H1 (cell line): ENCODE measurements at regions not wholly inside any gene's neighbourhood (a gene's known extent, or its start where the extent isn't known, plus 50 kb on each side); places are given as distances from the start of the nearest gene placed in this dataset.

Experiments used
- CTCF ChIA-PET: fragments of 300-600 bp; sonication (Branson Sonifier 250); formaldehyde crosslinking; loops from one replicate; lab custom pipeline; 2021; ENCODE audit not compliant: partially characterized antibody; lab: Charles Lee
- POLR2A ChIA-PET: fragments of 300-600 bp; sonication (Branson Sonifier 250); formaldehyde crosslinking; loops from one replicate; lab custom pipeline; 2021; ENCODE audit warnings: inconsistent platforms; ENCODE audit not compliant: partially characterized antibody; lab: Charles Lee
- DNase-seq, 2 experiments: peaks; one replicate each; pipeline versions ENCODE4 v3.0.0 to v3.0.0-alpha.2; 2010 to 2022; ENCODE audit warnings: low spot score in 2 of 2, low read depth in 1 of 2, mixed read lengths in 1 of 2
- FAIRE-seq: peaks from 2 replicates; lab custom pipeline; 2011; peaks lifted over from hg19 to GRCh38; lab: Jason Lieb, UNC
- H2AFZ ChIP-seq: 2 replicates; pipeline ENCODE4 v1.8.1; 2012; ENCODE audit warnings: low read length, inconsistent platforms
- H2AK5ac ChIP-seq: 2 replicates; pipeline ENCODE4 v1.6.1; 2013; ENCODE audit warnings: low read depth, low read length
- H2BK120ac ChIP-seq: replicated peaks from 2 replicates; pipeline ENCODE3; 2013; ENCODE audit warnings: low read depth, low read length, inconsistent platforms
- H2BK12ac ChIP-seq: 2 replicates; pipeline ENCODE4 v1.6.1; 2013; ENCODE audit warnings: low read depth, low read length
- H2BK15ac ChIP-seq: 2 replicates; pipeline ENCODE4 v1.6.1; 2013; ENCODE audit warnings: low read length
- H2BK20ac ChIP-seq: 2 replicates; pipeline ENCODE4 v1.6.1; 2013; ENCODE audit warnings: low read length
- H2BK5ac ChIP-seq: 2 replicates; pipeline ENCODE4 v1.6.1; 2013; ENCODE audit warnings: low read depth, low read length
- H3K14ac ChIP-seq: 2 replicates; pipeline ENCODE4 v1.6.1; 2013; ENCODE audit warnings: inconsistent platforms; ENCODE audit not compliant: insufficient read length
- H3K18ac ChIP-seq: 2 replicates; pipeline ENCODE4 v1.6.1; 2013; ENCODE audit warnings: low read length; ENCODE audit errors: extremely low read depth
- H3K23ac ChIP-seq: 2 replicates; pipeline ENCODE4 v1.6.1; 2013; ENCODE audit warnings: inconsistent platforms; ENCODE audit not compliant: insufficient read length
- H3K23me2 ChIP-seq: 2 replicates; pipeline ENCODE4 v1.6.1; 2013; ENCODE audit warnings: low read depth, low read length
- H3K27ac ChIP-seq: 2 replicates; pipeline ENCODE4 v1.6.1; 2011; ENCODE audit warnings: low read depth, low read length, inconsistent platforms
- H3K27me3 ChIP-seq, 4 experiments: replicated peaks in 1 of 4; 1 replicate in 1 of 4; 2 replicates in 3 of 4; pipeline versions ENCODE4 v1.6.1 to v1.8.1; 2011 to 2013; ENCODE audit warnings: low read length in 3 of 4, mild to moderate bottlenecking in 3 of 4, inconsistent platforms in 2 of 4, mixed read lengths in 2 of 4, moderate library complexity in 1 of 4; ENCODE audit not compliant: control insufficient read depth in 3 of 4, insufficient read depth in 3 of 4; ENCODE audit errors: extremely low read depth in 1 of 4
- H3K36me3 ChIP-seq, 4 experiments: 2 replicates each; pipeline versions ENCODE4 v1.6.1 to v1.8.1; 2011 to 2013; ENCODE audit warnings: mild to moderate bottlenecking in 4 of 4, low read length in 3 of 4, moderate library complexity in 2 of 4, control low read depth in 1 of 4, inconsistent platforms in 1 of 4; ENCODE audit not compliant: insufficient read depth in 4 of 4, control insufficient read depth in 2 of 4
- H3K4ac ChIP-seq: replicated peaks from 2 replicates; pipeline ENCODE3; 2013; ENCODE audit warnings: low read length, low read depth, mixed read lengths, inconsistent platforms; ENCODE audit not compliant: insufficient read length
- H3K4me1 ChIP-seq, 4 experiments: replicated peaks in 1 of 4; 1 replicate in 1 of 4; 2 replicates in 3 of 4; pipeline versions ENCODE4 v1.6.1 to v1.8.1; 2011 to 2013; ENCODE audit warnings: low read length in 3 of 4, inconsistent platforms in 2 of 4, mixed read lengths in 1 of 4; ENCODE audit not compliant: insufficient read depth in 4 of 4, control insufficient read depth in 3 of 4
- H3K4me2 ChIP-seq, 2 experiments: 2 replicates each; pipeline versions ENCODE4 v1.6.1 to v1.8.1; 2011 to 2013; ENCODE audit warnings: low read depth in 2 of 2, low read length in 2 of 2, control low read depth in 1 of 2, inconsistent platforms in 1 of 2, mild to moderate bottlenecking in 1 of 2; ENCODE audit not compliant: insufficient read depth in 1 of 2
- H3K4me3 ChIP-seq, 4 experiments: fragments of 200-600, 300-600 bp in 1 of 4; sonication (generic), shearing (Covaris generic), sonication (Bioruptor Twin) in 1 of 4; 2 replicates each; pipeline versions ENCODE4 v1.5.1 to v1.8.1; 2011 to 2016; ENCODE audit warnings: low read length in 4 of 4, low read depth in 3 of 4, control low read depth in 2 of 4, inconsistent platforms in 2 of 4, mild to moderate bottlenecking in 2 of 4, mixed read lengths in 1 of 4, moderate library complexity in 1 of 4; ENCODE audit not compliant: insufficient read depth in 2 of 4; ENCODE audit errors: extremely low read depth in 1 of 4
- H3K56ac ChIP-seq: replicated peaks from 2 replicates; pipeline ENCODE3; 2013; ENCODE audit warnings: low read depth, mild to moderate bottlenecking, mixed read lengths, low read length, inconsistent platforms; ENCODE audit not compliant: insufficient read length
- H3K79me1 ChIP-seq: 2 replicates; pipeline ENCODE4 v1.6.1; 2013; ENCODE audit warnings: low read depth, low read length, control low read depth
- H3K79me2 ChIP-seq, 2 experiments: 2 replicates each; pipeline versions ENCODE4 v1.6.1 to v1.8.1; 2012 to 2013; ENCODE audit warnings: low read length in 2 of 2, mild to moderate bottlenecking in 2 of 2, inconsistent platforms in 1 of 2; ENCODE audit not compliant: insufficient read depth in 2 of 2, control insufficient read depth in 1 of 2
- H3K9ac ChIP-seq, 4 experiments: replicated peaks in 1 of 4; 1 replicate in 1 of 4; 2 replicates in 3 of 4; pipeline versions ENCODE4 v1.6.1 to v1.8.1; 2011 to 2013; ENCODE audit warnings: low read depth in 3 of 4, low read length in 3 of 4, control low read depth in 2 of 4, mild to moderate bottlenecking in 2 of 4, moderate library complexity in 2 of 4, inconsistent platforms in 1 of 4; ENCODE audit errors: extremely low read depth in 1 of 4
- H3K9me3 ChIP-seq, 2 experiments: 2 replicates each; pipeline versions ENCODE4 v1.6.1 to v1.8.1; 2012 to 2013; ENCODE audit warnings: mild to moderate bottlenecking in 2 of 2, moderate library complexity in 2 of 2, control low read depth in 1 of 2, inconsistent platforms in 1 of 2, low read depth in 1 of 2, low read length in 1 of 2, mixed read lengths in 1 of 2; ENCODE audit not compliant: insufficient read depth in 2 of 2
- H4K20me1 ChIP-seq, 2 experiments: replicated peaks in 1 of 2; 2 replicates each; pipeline versions ENCODE3 to v1.8.1; 2011 to 2013; ENCODE audit warnings: inconsistent platforms in 2 of 2, low read length in 2 of 2, mild to moderate bottlenecking in 1 of 2; ENCODE audit not compliant: insufficient read depth in 2 of 2, control insufficient read depth in 1 of 2
- H4K5ac ChIP-seq: 2 replicates; pipeline ENCODE4 v1.6.1; 2013; ENCODE audit warnings: low read length, low read depth, mixed read lengths, inconsistent platforms; ENCODE audit not compliant: insufficient read length
- H4K8ac ChIP-seq: 2 replicates; pipeline ENCODE4 v1.8.0; 2013; ENCODE audit warnings: mild to moderate bottlenecking, moderate library complexity, low read length, inconsistent platforms; ENCODE audit not compliant: insufficient read depth; ENCODE audit errors: extremely low read depth
- H4K91ac ChIP-seq: replicated peaks from 2 replicates; pipeline ENCODE3; 2013; ENCODE audit warnings: low read length, mixed read lengths, inconsistent platforms; ENCODE audit not compliant: insufficient read length
- BCL11A ChIP-seq, 2 experiments: IDR thresholded peaks; one replicate each; pipeline ENCODE4 v1.6.1; 2011; ENCODE audit warnings: low read depth in 2 of 2, low read length in 2 of 2, mild to moderate bottlenecking in 2 of 2
- BRCA1 ChIP-seq: IDR thresholded peaks from 2 replicates; pipeline ENCODE4 v1.6.1; 2012; ENCODE audit warnings: low read depth, low read length, improper control_type of control experiment
- CEBPB ChIP-seq: IDR thresholded peaks from 2 replicates; pipeline ENCODE4 v1.6.1; 2012; ENCODE audit warnings: low read depth, low read length
- CHD2 ChIP-seq: IDR thresholded peaks from 2 replicates; pipeline ENCODE4 v1.6.1; 2012; ENCODE audit warnings: low read length, improper control_type of control experiment
- GTF2F1 ChIP-seq: IDR thresholded peaks from 2 replicates; pipeline ENCODE4 v1.6.1; 2012; ENCODE audit warnings: low read depth, low read length, improper control_type of control experiment, borderline replicate concordance
- MAX ChIP-seq: IDR thresholded peaks from 2 replicates; pipeline ENCODE4 v1.6.1; 2012; ENCODE audit warnings: inconsistent platforms
- NRF1 ChIP-seq: IDR thresholded peaks from 2 replicates; pipeline ENCODE4 v1.6.1; 2011; ENCODE audit warnings: mild to moderate bottlenecking, low read depth, low read length, improper control_type of control experiment
- PHF8 ChIP-seq: fragments of 200-600 bp; sonication (generic); conservative IDR thresholded peaks from 2 replicates; pipeline ENCODE4 v1.7.1; 2012; ENCODE audit warnings: low read depth, mild to moderate bottlenecking, inconsistent platforms, low read length, moderate library complexity
- SUZ12 ChIP-seq: fragments of 200-600 bp; sonication (generic); IDR thresholded peaks from 2 replicates; pipeline ENCODE4 v1.6.1; 2012; ENCODE audit warnings: mild to moderate bottlenecking, inconsistent platforms, low read length, moderate library complexity, mixed read lengths
- TAF1 ChIP-seq: IDR thresholded peaks from 2 replicates; pipeline ENCODE4 v1.6.1; 2011; ENCODE audit warnings: mild to moderate bottlenecking, low read depth, low read length
- ZNF274 ChIP-seq: IDR thresholded peaks from 2 replicates; pipeline ENCODE4 v1.7.0; 2012; ENCODE audit warnings: low read length, borderline replicate concordance; ENCODE audit errors: extremely low read depth
- WGBS, 2 experiments: shearing (Covaris generic) in 1 of 2; methylation state at CpG; one replicate each; pipeline versions ENCODE4 v1.1.6 to v1.1.7; 2013 to 2015; ENCODE audit warnings: low lambda C conversion rate in 2 of 2, mixed read lengths in 2 of 2, inconsistent platforms in 1 of 2, low coverage in 1 of 2, missing lambda C conversion rate in 1 of 2; ENCODE audit not compliant: insufficient replicate concordance in 2 of 2, insufficient coverage in 1 of 2, insufficient read length in 1 of 2; ENCODE audit errors: extremely low coverage in 1 of 2, missing lambda C conversion rate in 1 of 2; 5-methylcytosine and 5-hydroxymethylcytosine counted together
- TF ChIP-seq, protein P1 (sequence below): IDR thresholded peaks from 2 replicates; pipeline ENCODE4 v1.6.1; 2012; ENCODE audit warnings: inconsistent platforms

DNA sequence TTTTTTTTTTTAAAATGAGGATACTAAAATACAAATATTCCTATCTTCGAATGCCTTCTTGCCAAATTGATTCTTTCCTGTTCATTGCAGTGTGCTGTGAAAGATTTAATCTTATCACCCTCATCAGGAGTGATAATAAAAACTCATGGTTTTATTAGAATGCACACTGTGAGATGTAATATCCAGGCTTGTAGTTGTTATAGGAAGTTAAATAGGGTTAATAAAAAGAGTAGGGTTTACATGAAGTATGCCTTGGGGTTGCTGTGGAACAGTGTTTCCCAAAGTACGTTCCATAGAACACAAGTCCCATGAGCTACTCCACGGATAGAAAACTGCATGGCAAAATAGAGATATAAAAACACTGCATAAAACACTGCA, 191.9 kb downstream of the SPP2 start:
- no peak overlapping the region for H3K14ac ChIP-seq
- no peak overlapping the region for H4K91ac ChIP-seq
- H3K23me2 ChIP-seq = no peaks in the 10 kb centered on the region
- no peak overlapping the region for H2BK15ac ChIP-seq
- H3K27me3 ChIP-seq = no peaks in the 10 kb centered on the region
- peaks cover 10 to 13% of the 10 kb centered on the region in 2 experiments; a peak in 3 of 4 replicates for H3K9me3 ChIP-seq
- H3K18ac ChIP-seq = no peak overlapping the region
- DNase-seq (no peak), FAIRE-seq (no peak)
- H2BK120ac ChIP-seq = no peak overlapping the region
- ChIA-PET POLR2A (no interaction called here), CTCF (interaction anchor here (0.7 to 1.2 kb wide), 2 partner anchors 9 to 314 kb away, joined by 3 read pairs; no protein-coding TSS in a partner anchor)
- no peak overlapping the region for H3K4me2 ChIP-seq
- no peaks in the 10 kb centered on the region for H3K79me1 ChIP-seq
- no peak overlapping the region for H3K4me3 ChIP-seq
- no peaks in the 10 kb centered on the region for H3K79me2 ChIP-seq
- H2BK5ac ChIP-seq = no peak overlapping the region
- H3K36me3 ChIP-seq = peaks cover 0 to 1% (median 0%) of the 10 kb centered on the region in 4 experiments; a peak in 1 of 8 replicates
- no peak overlapping the region for H2BK20ac ChIP-seq
- no peak overlapping the region for H3K27ac ChIP-seq
- no peak overlapping the region for H3K56ac ChIP-seq
- no peak overlapping the region for H2AK5ac ChIP-seq
- no peak overlapping the region for H3K23ac ChIP-seq
- H4K5ac ChIP-seq = no peak overlapping the region
- no peak overlapping the region for H3K4ac ChIP-seq
- no peak overlapping the region for H3K9ac ChIP-seq
- 91% methylated on average over 3 of the region's 3 CpGs; no CpG with 5 or more reads in 1 of the 2 experiments for WGBS, 2 experiments
- no peak overlapping the region for H4K8ac ChIP-seq
- no peaks in the 10 kb centered on the region for H4K20me1 ChIP-seq
- no peak overlapping the region for H2AFZ ChIP-seq
- H2BK12ac ChIP-seq = no peak overlapping the region
- no peaks in the 10 kb centered on the region for H3K4me1 ChIP-seq
- no peak for TF ChIP-seq PHF8
- no peak for TF ChIP-seq BCL11A (IDR thresholded peaks at IDR 0.05; ENCODE audit: low read depth in 2 of 2, low read length in 2 of 2)
- TF ChIP-seq CEBPB = no peak
- TF ChIP-seq ZNF274 = no peak
- TF ChIP-seq TAF1 = no peak
- no peak for TF ChIP-seq NRF1
- TF ChIP-seq BRCA1 = no peak
- TF ChIP-seq GTF2F1 = no peak
- TF ChIP-seq, protein P1, sequence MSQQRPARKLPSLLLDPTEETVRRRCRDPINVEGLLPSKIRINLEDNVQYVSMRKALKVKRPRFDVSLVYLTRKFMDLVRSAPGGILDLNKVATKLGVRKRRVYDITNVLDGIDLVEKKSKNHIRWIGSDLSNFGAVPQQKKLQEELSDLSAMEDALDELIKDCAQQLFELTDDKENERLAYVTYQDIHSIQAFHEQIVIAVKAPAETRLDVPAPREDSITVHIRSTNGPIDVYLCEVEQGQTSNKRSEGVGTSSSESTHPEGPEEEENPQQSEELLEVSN = no peak
- TF ChIP-seq SUZ12 = no peak
- TF ChIP-seq CHD2 = no peak
- no peak for TF ChIP-seq MAX
